ENCODE measurements at regions not wholly inside any gene's neighbourhood (a gene's known extent, or its start where the extent isn't known, plus 50 kb on each side); places are given as distances from the start of the nearest gene placed in this dataset.

DNA sequence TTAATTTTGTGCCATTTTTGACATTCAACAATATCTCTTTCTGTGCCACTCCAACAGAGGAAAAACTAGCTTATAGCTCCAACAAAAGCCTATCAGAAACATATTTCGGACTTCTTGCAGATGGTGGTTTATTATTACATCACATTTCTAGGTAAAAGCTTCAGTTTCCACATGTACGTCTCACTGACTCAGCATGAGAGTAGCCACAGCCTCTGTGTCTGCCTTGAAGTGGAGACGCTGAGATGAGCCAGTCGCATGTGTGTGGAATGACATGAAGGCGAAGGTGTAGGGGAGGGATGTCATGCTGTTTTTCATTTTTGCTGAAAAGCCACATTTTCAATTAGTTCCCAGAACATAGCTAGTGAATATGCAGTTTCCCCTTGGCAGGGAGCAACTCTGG, 598.6 kb downstream of the EFNB2 start:
- Histone ChIP-seq H3K4me3 (ENCODE audit: extremely low read depth in 1 of 4, insufficient read depth in 2 of 4, low read depth in 3 of 4, low read length in 4 of 4) (no peak overlapping the region), H2BK12ac (ENCODE audit: low read depth, low read length) (no peak overlapping the region), H3K79me2 (ENCODE audit: control insufficient read depth in 1 of 2, insufficient read depth in 2 of 2, low read length in 2 of 2) (no peaks in the 10 kb centered on the region), H4K5ac (ENCODE audit: insufficient read length, low read depth, low read length) (no peak overlapping the region), H3K4me2 (ENCODE audit: insufficient read depth in 1 of 2, low read depth in 2 of 2, low read length in 2 of 2) (no peak overlapping the region), H2BK5ac (ENCODE audit: low read depth, low read length) (no peak overlapping the region), H3K36me3 (ENCODE audit: control insufficient read depth in 2 of 4, insufficient read depth in 4 of 4, low read length in 3 of 4) (no peaks in the 10 kb centered on the region), H2BK120ac (replicated peaks; ENCODE audit: low read depth, low read length) (no peak overlapping the region), H4K91ac (replicated peaks; ENCODE audit: insufficient read length, low read length) (no peak overlapping the region), H4K8ac (ENCODE audit: extremely low read depth, insufficient read depth, low read length) (no peak overlapping the region), H3K56ac (replicated peaks; ENCODE audit: insufficient read length, low read depth, low read length) (no peak overlapping the region), H3K14ac (ENCODE audit: insufficient read length) (no peak overlapping the region), H2BK20ac (ENCODE audit: low read length) (no peak overlapping the region), H3K27me3 (replicated peaks in 1 of 4; ENCODE audit: control insufficient read depth in 3 of 4, extremely low read depth in 1 of 4, insufficient read depth in 3 of 4, low read length in 3 of 4) (no peaks in the 10 kb centered on the region), H2BK15ac (ENCODE audit: low read length) (no peak overlapping the region), H4K20me1 (replicated peaks in 1 of 2; ENCODE audit: control insufficient read depth in 1 of 2, insufficient read depth in 2 of 2, low read length in 2 of 2) (no peaks in the 10 kb centered on the region), H3K23ac (ENCODE audit: insufficient read length) (no peak overlapping the region), H3K9me3 (ENCODE audit: insufficient read depth in 2 of 2, low read depth in 1 of 2, low read length in 1 of 2) (no peaks in the 10 kb centered on the region), H2AK5ac (ENCODE audit: low read depth, low read length) (no peak overlapping the region), H3K23me2 (ENCODE audit: low read depth, low read length) (no peaks in the 10 kb centered on the region), H3K18ac (ENCODE audit: extremely low read depth, low read length) (no peak overlapping the region), H3K4me1 (replicated peaks in 1 of 4; ENCODE audit: control insufficient read depth in 3 of 4, insufficient read depth in 4 of 4, low read length in 3 of 4) (no peaks in the 10 kb centered on the region), H3K79me1 (ENCODE audit: low read depth, low read length) (no peaks in the 10 kb centered on the region), H3K9ac (replicated peaks in 1 of 4; ENCODE audit: extremely low read depth in 1 of 4, low read depth in 3 of 4, low read length in 3 of 4) (no peak overlapping the region; a peak in 1 of 7 replicates), H2AFZ (ENCODE audit: low read length) (no peak overlapping the region), H3K4ac (replicated peaks; ENCODE audit: insufficient read length, low read depth, low read length) (no peak overlapping the region), H3K27ac (ENCODE audit: low read depth, low read length) (no peak overlapping the region)
- CTCF ChIA-PET (ENCODE audit: partially characterized antibody) = interaction anchor here (0.5 kb wide), 1 partner anchor 687 kb away, joined by 3 read pairs; no protein-coding TSS in a partner anchor
- no peak for TF ChIP-seq SP2 (IDR thresholded peaks at IDR 0.05; ENCODE audit: low read length)
- FAIRE-seq (no peak), DNase-seq (ENCODE audit: low read depth in 1 of 2, low spot score in 2 of 2) (no peak)
- POLR2A ChIA-PET (ENCODE audit: partially characterized antibody) = no interaction called here
- 92% methylated on average over 5 of the region's 5 CpGs; no CpG with 5 or more reads in 1 of the 2 experiments for WGBS, 2 experiments (ENCODE audit: extremely low coverage in 1 of 2, insufficient coverage in 1 of 2, insufficient read length in 1 of 2, insufficient replicate concordance in 2 of 2, low coverage in 1 of 2, low lambda C conversion rate in 2 of 2, missing lambda C conversion rate in 1 of 2)
